PC-3 (cell line): ENCODE measurements at regions not wholly inside any gene's neighbourhood (a gene's known extent, or its start where the extent isn't known, plus 50 kb on each side); places are given as distances from the start of the nearest gene placed in this dataset.

Source experiments
- EZH2 ChIP-seq: fragments of 300-600 bp; sonication (generic); IDR thresholded peaks from one replicate; pipeline ENCODE4 v1.6.1; 2017; ENCODE audit warnings: antibody characterized with exemption, mild to moderate bottlenecking, low read length; ENCODE audit not compliant: unreplicated experiment
- EZH2phosphoT487 ChIP-seq: fragments of 300-600 bp; sonication (generic); IDR thresholded peaks from 2 replicates; pipeline ENCODE4 v1.6.1; 2018; ENCODE audit warnings: mild to moderate bottlenecking, antibody characterized with exemption, low read length, borderline replicate concordance
- TF ChIP-seq, protein P1 (sequence below): fragments of 300-600 bp; sonication (generic); conservative IDR thresholded peaks from 2 replicates; pipeline ENCODE4 v1.5.1; 2017; ENCODE audit warnings: antibody characterized with exemption, low read depth, mild to moderate bottlenecking, low read length

DNA sequence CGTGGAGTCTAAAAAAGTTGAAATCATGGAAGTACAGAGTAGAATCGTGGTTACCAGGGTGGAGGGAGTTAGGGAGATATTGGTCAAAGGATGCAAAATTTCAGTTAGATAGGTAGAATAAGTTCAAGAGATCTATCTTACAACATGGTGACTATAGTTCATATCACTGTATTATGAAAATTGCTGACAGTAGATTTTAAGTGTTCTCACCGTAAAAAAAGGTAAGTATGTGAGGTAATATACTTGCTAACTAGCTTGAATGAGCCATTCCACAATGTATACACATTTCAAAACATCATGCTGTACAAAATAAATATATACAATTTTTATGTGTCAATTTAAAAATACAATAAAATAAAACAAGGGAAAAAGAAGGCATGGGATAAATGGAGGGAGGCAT, 392.1 kb downstream of the CAAP1 start:
- TF ChIP-seq, protein P1, sequence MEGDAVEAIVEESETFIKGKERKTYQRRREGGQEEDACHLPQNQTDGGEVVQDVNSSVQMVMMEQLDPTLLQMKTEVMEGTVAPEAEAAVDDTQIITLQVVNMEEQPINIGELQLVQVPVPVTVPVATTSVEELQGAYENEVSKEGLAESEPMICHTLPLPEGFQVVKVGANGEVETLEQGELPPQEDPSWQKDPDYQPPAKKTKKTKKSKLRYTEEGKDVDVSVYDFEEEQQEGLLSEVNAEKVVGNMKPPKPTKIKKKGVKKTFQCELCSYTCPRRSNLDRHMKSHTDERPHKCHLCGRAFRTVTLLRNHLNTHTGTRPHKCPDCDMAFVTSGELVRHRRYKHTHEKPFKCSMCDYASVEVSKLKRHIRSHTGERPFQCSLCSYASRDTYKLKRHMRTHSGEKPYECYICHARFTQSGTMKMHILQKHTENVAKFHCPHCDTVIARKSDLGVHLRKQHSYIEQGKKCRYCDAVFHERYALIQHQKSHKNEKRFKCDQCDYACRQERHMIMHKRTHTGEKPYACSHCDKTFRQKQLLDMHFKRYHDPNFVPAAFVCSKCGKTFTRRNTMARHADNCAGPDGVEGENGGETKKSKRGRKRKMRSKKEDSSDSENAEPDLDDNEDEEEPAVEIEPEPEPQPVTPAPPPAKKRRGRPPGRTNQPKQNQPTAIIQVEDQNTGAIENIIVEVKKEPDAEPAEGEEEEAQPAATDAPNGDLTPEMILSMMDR = no peak
- TF ChIP-seq EZH2 = no peak
- TF ChIP-seq EZH2phosphoT487 = no peak
